M059J (cell line): ENCODE measurements at regions not wholly inside any gene's neighbourhood (a gene's known extent, or its start where the extent isn't known, plus 50 kb on each side); places are given as distances from the start of the nearest gene placed in this dataset.

ENCODE experiments used
- DNase-seq: peaks from one replicate; pipeline ENCODE4 v3.0.0-alpha.2; 2012; ENCODE audit warnings: low read depth

GRCh38 chr10:78771260-78771659 is 297.5 kb upstream of the ZMIZ1 start:
- DNase-seq = no peak

- no peak for DNase-seq
These were observed 296.8 kb upstream of the ZMIZ1 start for GRCh38 chr10:78771808-78772455.

- DNase-seq = no peak
These were observed 296.3 kb upstream of the ZMIZ1 start for GRCh38 chr10:78772486-78772885.

GRCh38 chr10:78772986-78773530 is 295.7 kb upstream of the ZMIZ1 start:
- no peak for DNase-seq

- no peak for DNase-seq
These were observed 294.2 kb upstream of the ZMIZ1 start for GRCh38 chr10:78774614-78774998.

- peak; percentile 71 for DNase-seq
These were observed 293.6 kb upstream of the ZMIZ1 start for GRCh38 chr10:78774999-78775711.

GRCh38 chr10:78775891-78776290 is 292.9 kb upstream of the ZMIZ1 start:
- DNase-seq = no peak

GRCh38 chr10:78776756-78777155 is 292.0 kb upstream of the ZMIZ1 start:
- DNase-seq = no peak

- peak; percentile 70 for DNase-seq
These were observed 291.3 kb upstream of the ZMIZ1 start for GRCh38 chr10:78777466-78777865.

GRCh38 chr10:78777867-78778266 is 290.9 kb upstream of the ZMIZ1 start:
- DNase-seq = no peak

- peak; percentile 82 for DNase-seq
These were observed 290.1 kb upstream of the ZMIZ1 start for GRCh38 chr10:78778444-78779338.

- peak; percentile 87 for DNase-seq
These were observed 289.3 kb upstream of the ZMIZ1 start for GRCh38 chr10:78779339-78779955.

GRCh38 chr10:78780551-78780961 is 288.2 kb upstream of the ZMIZ1 start:
- DNase-seq = no peak

GRCh38 chr10:78781251-78781913 is 287.4 kb upstream of the ZMIZ1 start:
- DNase-seq = no peak

- no peak for DNase-seq
These were observed 286.8 kb upstream of the ZMIZ1 start for GRCh38 chr10:78781991-78782390.

GRCh38 chr10:78782441-78782840 is 286.3 kb upstream of the ZMIZ1 start:
- DNase-seq = no peak

GRCh38 chr10:78783753-78784152 is 285.0 kb upstream of the ZMIZ1 start:
- no peak for DNase-seq

GRCh38 chr10:78784546-78784945 is 284.2 kb upstream of the ZMIZ1 start:
- DNase-seq = no peak

- DNase-seq = no peak
These were observed 283.7 kb upstream of the ZMIZ1 start for GRCh38 chr10:78785066-78785465.

GRCh38 chr10:78785991-78786390 is 282.8 kb upstream of the ZMIZ1 start:
- no peak for DNase-seq

GRCh38 chr10:78787125-78787524 is 281.6 kb upstream of the ZMIZ1 start:
- DNase-seq = no peak
